Head of caudate nucleus (tissue), 42 donors: ENCODE measurements at regions not wholly inside any gene's neighbourhood (a gene's known extent, or its start where the extent isn't known, plus 50 kb on each side); places are given as distances from the start of the nearest gene placed in this dataset.
"Not testable (repeated sequence)": the region's sequence is repeated elsewhere in the genome, so short reads cannot be mapped to it uniquely, and the experiment has no call there.

ENCODE experiments used
- DNase-seq, 42 donors: peaks; one replicate each; pipeline versions ENCODE4 v3.0.0 to v3.0.0-alpha.2; 2020 to 2021; ENCODE audit warnings: mixed read lengths in 7 of 42
- intact Hi-C: fragments of 100-400 bp; cut with DNase I; formaldehyde crosslinking; loops from one replicate; pipeline ENCODE4 v1.15.0; 2022

- intact Hi-C loops = no loop called here
- DNase-seq = peak in 1 of 42 donors; percentile 6
Measured at GRCh38 chr4:12005471-12005870, 576.8 kb upstream of the HS3ST1 start.

- DNase-seq, intact Hi-C loops: not testable (repeated sequence)
Measured at GRCh38 chr4:11996581-11996980, 567.9 kb upstream of the HS3ST1 start.

GRCh38 chr4:11976726-11977263, 548.1 kb upstream of the HS3ST1 start:
- intact Hi-C loops = no loop called here
- no peak for DNase-seq

- intact Hi-C loops = no loop called here
- DNase-seq = no peak
Measured at GRCh38 chr4:11973270-11973669, 544.6 kb upstream of the HS3ST1 start.

- intact Hi-C loops = no loop called here
- DNase-seq = no peak
Measured at GRCh38 chr4:11970754-11971153, 542.1 kb upstream of the HS3ST1 start.

- DNase-seq = no peak
- intact Hi-C loops = no loop called here
Measured at GRCh38 chr4:11966782-11967181, 538.1 kb upstream of the HS3ST1 start.

- DNase-seq = peak in 23 of 42 donors; percentile 5 to 60 (median 24)
Measured at GRCh38 chr4:11954093-11954492, 525.4 kb upstream of the HS3ST1 start.

GRCh38 chr4:11949355-11949754, 520.7 kb upstream of the HS3ST1 start:
- intact Hi-C loops = no loop called here
- no peak for DNase-seq

More at GRCh38 chr4:11954093-11954492, 525.4 kb upstream of the HS3ST1 start:
- intact Hi-C loops = no loop called here

GRCh38 chr4:11947629-11948028, 518.9 kb upstream of the HS3ST1 start:
- intact Hi-C loops, DNase-seq: not testable (repeated sequence)

GRCh38 chr4:11937941-11938340, 509.2 kb upstream of the HS3ST1 start:
- intact Hi-C loops = no loop called here
- no peak for DNase-seq

GRCh38 chr4:11931266-11931820, 502.6 kb upstream of the HS3ST1 start:
- DNase-seq = no peak
- intact Hi-C loops = no loop called here

- intact Hi-C loops = no loop called here
- DNase-seq = no peak
Measured at GRCh38 chr4:11929080-11929479, 500.4 kb upstream of the HS3ST1 start.

GRCh38 chr4:11919316-11919715, 490.6 kb upstream of the HS3ST1 start:
- intact Hi-C loops = no loop called here
- DNase-seq = no peak

GRCh38 chr4:11914406-11914805, 485.7 kb upstream of the HS3ST1 start:
- no peak for DNase-seq
- intact Hi-C loops = no loop called here

- no peak for DNase-seq
- intact Hi-C loops = no loop called here
Measured at GRCh38 chr4:11912886-11913285, 484.2 kb upstream of the HS3ST1 start.

GRCh38 chr4:11910812-11911211, 482.1 kb upstream of the HS3ST1 start:
- no peak for DNase-seq
- intact Hi-C loops = no loop called here

GRCh38 chr4:11908712-11909111, 480.0 kb upstream of the HS3ST1 start:
- no peak for DNase-seq
- intact Hi-C loops = no loop called here

GRCh38 chr4:11908205-11908604, 479.5 kb upstream of the HS3ST1 start:
- no peak for DNase-seq
- intact Hi-C loops = no loop called here

GRCh38 chr4:11904846-11905739, 476.4 kb upstream of the HS3ST1 start:
- intact Hi-C loops = no loop called here

GRCh38 chr4:11904117-11904535, 475.4 kb upstream of the HS3ST1 start:
- DNase-seq = peak in 7 of 42 donors; percentile 3 to 16 (median 5)
- intact Hi-C loops = no loop called here

More at GRCh38 chr4:11904846-11905739, 476.4 kb upstream of the HS3ST1 start:
- DNase-seq = no peak
